ENCODE measurements at regions not wholly inside any gene's neighbourhood (a gene's known extent, or its start where the extent isn't known, plus 50 kb on each side); places are given as distances from the start of the nearest gene placed in this dataset.

DNA sequence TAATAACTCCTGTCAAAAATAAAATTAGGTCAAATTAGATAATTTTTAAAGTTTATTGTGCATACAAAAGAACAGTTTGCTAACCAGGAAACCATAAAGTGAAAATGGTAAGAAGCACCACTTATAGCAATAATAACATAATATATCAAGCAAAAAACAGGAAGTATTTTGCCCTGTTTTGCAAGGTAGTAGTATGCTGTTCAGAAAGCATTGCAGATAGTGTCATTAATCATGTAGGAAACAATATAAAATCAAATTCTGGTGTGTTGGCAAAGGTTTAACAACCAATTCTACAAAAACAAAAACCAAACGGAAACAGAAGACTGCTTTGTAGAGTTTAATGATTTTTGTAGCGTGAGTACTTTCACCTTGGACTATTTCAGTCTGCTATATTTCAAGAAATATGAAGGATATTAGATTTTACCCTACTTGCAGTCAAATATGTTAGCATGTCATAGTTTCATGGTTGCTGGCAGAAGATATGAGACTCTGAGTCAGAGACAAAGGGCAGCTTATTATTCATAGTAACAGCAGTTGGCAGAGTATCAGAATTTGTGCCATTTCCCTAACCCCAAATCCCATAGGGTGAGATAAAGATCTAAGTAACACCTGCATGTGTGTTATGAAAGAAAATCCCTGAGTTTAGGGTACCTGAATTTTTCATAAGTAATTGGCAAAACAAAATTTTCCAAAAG, 729.0 kb upstream of the BRINP3 start:
- TF ChIP-seq, protein P1, sequence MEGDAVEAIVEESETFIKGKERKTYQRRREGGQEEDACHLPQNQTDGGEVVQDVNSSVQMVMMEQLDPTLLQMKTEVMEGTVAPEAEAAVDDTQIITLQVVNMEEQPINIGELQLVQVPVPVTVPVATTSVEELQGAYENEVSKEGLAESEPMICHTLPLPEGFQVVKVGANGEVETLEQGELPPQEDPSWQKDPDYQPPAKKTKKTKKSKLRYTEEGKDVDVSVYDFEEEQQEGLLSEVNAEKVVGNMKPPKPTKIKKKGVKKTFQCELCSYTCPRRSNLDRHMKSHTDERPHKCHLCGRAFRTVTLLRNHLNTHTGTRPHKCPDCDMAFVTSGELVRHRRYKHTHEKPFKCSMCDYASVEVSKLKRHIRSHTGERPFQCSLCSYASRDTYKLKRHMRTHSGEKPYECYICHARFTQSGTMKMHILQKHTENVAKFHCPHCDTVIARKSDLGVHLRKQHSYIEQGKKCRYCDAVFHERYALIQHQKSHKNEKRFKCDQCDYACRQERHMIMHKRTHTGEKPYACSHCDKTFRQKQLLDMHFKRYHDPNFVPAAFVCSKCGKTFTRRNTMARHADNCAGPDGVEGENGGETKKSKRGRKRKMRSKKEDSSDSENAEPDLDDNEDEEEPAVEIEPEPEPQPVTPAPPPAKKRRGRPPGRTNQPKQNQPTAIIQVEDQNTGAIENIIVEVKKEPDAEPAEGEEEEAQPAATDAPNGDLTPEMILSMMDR (IDR thresholded peaks at IDR 0.05; ENCODE audit: control insufficient read depth, extremely low read depth, insufficient read depth), result no peak
- DNase-seq (ENCODE audit: low read depth), result no peak
- H3K4me3 ChIP-seq (ENCODE audit: low read depth, low read length), result no peak overlapping the region

DNA sequence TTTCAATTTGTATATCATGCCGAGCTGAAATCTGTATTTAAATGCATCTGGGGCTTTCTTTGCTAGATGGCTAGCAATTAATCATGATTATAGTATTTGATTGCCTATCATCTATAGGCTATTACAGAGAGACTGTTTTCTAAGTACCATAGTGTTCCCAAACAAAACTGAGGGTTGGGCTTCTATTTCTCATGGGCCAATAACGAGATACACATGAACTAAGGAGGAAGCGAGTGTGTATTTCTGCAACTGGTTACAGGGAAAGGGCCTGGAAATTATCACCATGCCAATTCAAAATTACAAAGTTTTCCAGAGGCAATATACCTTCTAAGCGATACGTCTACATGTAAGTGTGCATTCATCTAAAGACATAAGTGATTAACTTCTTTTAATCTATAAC, 744.5 kb upstream of the BRINP3 start:
- DNase-seq (ENCODE audit: low read depth), result no peak
- no peak overlapping the region for H3K4me3 ChIP-seq (ENCODE audit: low read depth, low read length)
- TF ChIP-seq, protein P1 (IDR thresholded peaks at IDR 0.05; ENCODE audit: control insufficient read depth, extremely low read depth, insufficient read depth), result no peak

GRCh38 chr1:191240925-191241324, 763.3 kb upstream of the BRINP3 start:
- peak; percentile 46 for DNase-seq (ENCODE audit: low read depth)
- TF ChIP-seq, protein P1 (IDR thresholded peaks at IDR 0.05; ENCODE audit: control insufficient read depth, extremely low read depth, insufficient read depth), result no peak
- no peak overlapping the region for H3K4me3 ChIP-seq (ENCODE audit: low read depth, low read length)

GRCh38 chr1:191255354-191256054, 777.8 kb upstream of the BRINP3 start:
- TF ChIP-seq, protein P1 (IDR thresholded peaks at IDR 0.05; ENCODE audit: control insufficient read depth, extremely low read depth, insufficient read depth), result no peak
- no peak overlapping the region for H3K4me3 ChIP-seq (ENCODE audit: low read depth, low read length)
- DNase-seq (ENCODE audit: low read depth), result no peak

DNA sequence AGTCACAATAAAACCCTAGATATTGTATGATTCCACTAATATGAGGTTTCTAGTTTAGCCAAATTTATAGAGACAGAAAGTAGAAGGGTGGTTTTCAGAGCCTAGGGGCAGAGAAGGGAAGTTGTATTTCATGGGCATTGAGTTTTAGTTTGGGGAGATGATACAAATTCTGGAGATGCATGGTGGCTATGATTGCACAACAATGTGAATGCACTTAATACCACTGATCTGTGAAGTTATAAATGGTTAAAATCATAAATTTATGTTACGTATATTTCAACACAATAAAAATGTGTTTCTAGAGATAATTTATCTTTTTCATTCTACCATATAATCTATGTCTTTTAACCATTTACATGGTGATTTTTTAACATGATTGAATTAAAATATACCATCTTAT, 779.3 kb upstream of the BRINP3 start:
- DNase-seq (ENCODE audit: low read depth), result no peak
- H3K4me3 ChIP-seq (ENCODE audit: low read depth, low read length), result no peak overlapping the region
- TF ChIP-seq, protein P1 (IDR thresholded peaks at IDR 0.05; ENCODE audit: control insufficient read depth, extremely low read depth, insufficient read depth), result no peak

DNA sequence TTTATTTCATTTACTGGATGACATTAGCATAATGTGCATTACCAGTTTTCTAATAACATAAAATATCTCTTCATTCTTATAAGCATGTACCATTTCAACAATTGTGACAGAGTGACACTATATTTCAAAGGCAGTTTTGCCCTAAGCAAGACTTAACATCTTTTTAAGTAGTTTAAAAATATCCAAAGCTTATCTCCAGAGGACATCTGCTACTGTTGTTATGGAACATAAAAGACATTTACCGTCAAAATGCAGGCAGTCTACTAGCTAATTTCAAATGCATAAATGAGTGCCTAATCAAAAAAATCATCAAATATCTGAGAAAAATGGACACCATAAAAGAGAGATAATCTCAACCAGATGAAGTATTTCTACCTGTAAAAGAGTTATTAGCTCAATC, 782.4 kb upstream of the BRINP3 start:
- DNase-seq (ENCODE audit: low read depth), result no peak
- TF ChIP-seq, protein P1 (IDR thresholded peaks at IDR 0.05; ENCODE audit: control insufficient read depth, extremely low read depth, insufficient read depth), result no peak
- no peak overlapping the region for H3K4me3 ChIP-seq (ENCODE audit: low read depth, low read length)

Measured in LNCaP clone FGC (cell line).